ENCODE measurements at regions not wholly inside any gene's neighbourhood (a gene's known extent, or its start where the extent isn't known, plus 50 kb on each side); places are given as distances from the start of the nearest gene placed in this dataset.
"Not testable (repeated sequence)": the region's sequence is repeated elsewhere in the genome, so short reads cannot be mapped to it uniquely, and the experiment has no call there.

GRCh38 chr7:79979437-79979836, 155.2 kb upstream of the GNAI1 start:
- H3K4me3 ChIP-seq (ENCODE audit: low read depth, low read length) = no peak overlapping the region
- DNase-seq (ENCODE audit: low read depth) = no peak
- TF ChIP-seq MYC (IDR thresholded peaks at IDR 0.05; ENCODE audit: low read depth, low read length) = no peak
- TF ChIP-seq MAX (IDR thresholded peaks at IDR 0.05; ENCODE audit: low read depth, low read length) = no peak
- TF ChIP-seq CTCF (IDR thresholded peaks at IDR 0.05; ENCODE audit: low read depth, low read length) = no peak
- TF ChIP-seq POLR2A (IDR thresholded peaks at IDR 0.05; ENCODE audit: extremely low read depth, insufficient read length) = no peak

GRCh38 chr7:79977481-79977880, 157.2 kb upstream of the GNAI1 start:
- no peak overlapping the region for H3K4me3 ChIP-seq (ENCODE audit: low read depth, low read length)
- no peak for TF ChIP-seq CTCF (IDR thresholded peaks at IDR 0.05; ENCODE audit: low read depth, low read length)
- no peak for TF ChIP-seq POLR2A (IDR thresholded peaks at IDR 0.05; ENCODE audit: extremely low read depth, insufficient read length)
- TF ChIP-seq MYC (IDR thresholded peaks at IDR 0.05; ENCODE audit: low read depth, low read length) = no peak
- no peak for TF ChIP-seq MAX (IDR thresholded peaks at IDR 0.05; ENCODE audit: low read depth, low read length)
- no peak for DNase-seq (ENCODE audit: low read depth)

GRCh38 chr7:79976711-79977020, 158.0 kb upstream of the GNAI1 start:
- not testable (repeated sequence) for DNase-seq (ENCODE audit: low read depth); H3K4me3 ChIP-seq (ENCODE audit: low read depth, low read length)

- not testable (repeated sequence) for DNase-seq (ENCODE audit: low read depth); H3K4me3 ChIP-seq (ENCODE audit: low read depth, low read length)
These were observed 158.5 kb upstream of the GNAI1 start for GRCh38 chr7:79975986-79976710.

GRCh38 chr7:79973455-79973854, 161.2 kb upstream of the GNAI1 start:
- DNase-seq (ENCODE audit: low read depth) = no peak
- TF ChIP-seq POLR2A (IDR thresholded peaks at IDR 0.05; ENCODE audit: extremely low read depth, insufficient read length) (no peak), MYC (IDR thresholded peaks at IDR 0.05; ENCODE audit: low read depth, low read length) (no peak), MAX (IDR thresholded peaks at IDR 0.05; ENCODE audit: low read depth, low read length) (no peak), CTCF (IDR thresholded peaks at IDR 0.05; ENCODE audit: low read depth, low read length) (no peak)
- H3K4me3 ChIP-seq (ENCODE audit: low read depth, low read length) = no peak overlapping the region

- no peak for DNase-seq (ENCODE audit: low read depth)
- no peak overlapping the region for H3K4me3 ChIP-seq (ENCODE audit: low read depth, low read length)
- no peak for TF ChIP-seq MYC (IDR thresholded peaks at IDR 0.05; ENCODE audit: low read depth, low read length)
- TF ChIP-seq POLR2A (IDR thresholded peaks at IDR 0.05; ENCODE audit: extremely low read depth, insufficient read length) = no peak
These were observed 163.6 kb upstream of the GNAI1 start for GRCh38 chr7:79971058-79971457.

GRCh38 chr7:79968894-79969293, 165.7 kb upstream of the GNAI1 start:
- no peak for TF ChIP-seq MAX (IDR thresholded peaks at IDR 0.05; ENCODE audit: low read depth, low read length)
- no peak for TF ChIP-seq CTCF (IDR thresholded peaks at IDR 0.05; ENCODE audit: low read depth, low read length)
- no peak for TF ChIP-seq POLR2A (IDR thresholded peaks at IDR 0.05; ENCODE audit: extremely low read depth, insufficient read length)
- no peak for TF ChIP-seq MYC (IDR thresholded peaks at IDR 0.05; ENCODE audit: low read depth, low read length)
- no peak for DNase-seq (ENCODE audit: low read depth)
- H3K4me3 ChIP-seq (ENCODE audit: low read depth, low read length) = no peak overlapping the region

Measured in NB4 (cell line).